Spleen (tissue), 11 donors: ENCODE measurements at regions not wholly inside any gene's neighbourhood (a gene's known extent, or its start where the extent isn't known, plus 50 kb on each side); places are given as distances from the start of the nearest gene placed in this dataset.

Source experiments
- DNase-seq: peaks from one replicate; pipeline ENCODE4 v3.0.0-alpha.2; 2020
- H3K27ac ChIP-seq, 8 donors: fragments of 200-600 bp; sonication (generic) in 7 of 8; 1 replicate in 4 of 8; 2 replicates in 4 of 8; pipeline versions ENCODE4 v1.5.0 to v1.8.0; 2016 to 2021; ENCODE audit warnings: inconsistent platforms in 4 of 8, mild to moderate bottlenecking in 4 of 8, moderate library complexity in 1 of 8
- H3K27me3 ChIP-seq, 7 donors: fragments of 200-600 bp; sonication (generic) in 6 of 7; replicated peaks in 1 of 7; 1 replicate in 4 of 7; 2 replicates in 3 of 7; pipeline versions ENCODE4 v1.5.0 to v1.8.0; 2016 to 2021; ENCODE audit warnings: inconsistent platforms in 3 of 7, mild to moderate bottlenecking in 1 of 7
- H3K36me3 ChIP-seq, 6 donors: fragments of 200-600 bp; sonication (generic) in 5 of 6; 1 replicate in 4 of 6; 2 replicates in 2 of 6; pipeline versions ENCODE4 v1.5.0 to v1.8.0; 2016 to 2021; ENCODE audit warnings: inconsistent platforms in 2 of 6
- H3K4me1 ChIP-seq, 6 donors: fragments of 200-600 bp; sonication (generic) in 5 of 6; 1 replicate in 3 of 6; 2 replicates in 3 of 6; pipeline versions ENCODE4 v1.5.0 to v1.8.0; 2016 to 2021; ENCODE audit warnings: inconsistent platforms in 3 of 6
- H3K4me3 ChIP-seq, 8 donors: fragments of 200-600 bp; sonication (generic) in 7 of 8; 1 replicate in 4 of 8; 2 replicates in 4 of 8; pipeline versions ENCODE4 v1.5.0 to v1.8.0; 2016 to 2021; ENCODE audit warnings: inconsistent platforms in 4 of 8, mild to moderate bottlenecking in 4 of 8, moderate library complexity in 2 of 8
- H3K9me3 ChIP-seq, 8 donors: fragments of 200-600 bp; sonication (generic) in 7 of 8; 1 replicate in 4 of 8; 2 replicates in 4 of 8; pipeline versions ENCODE4 v1.5.0 to v1.8.0; 2016 to 2021; ENCODE audit warnings: inconsistent platforms in 4 of 8
- CTCF ChIP-seq, 11 experiments: fragments of 200-600 bp in 7 of 11; fragments of 450-650 bp in 4 of 11; sonication (generic) in 4 of 11; IDR thresholded peaks in 8 of 11; conservative IDR thresholded peaks in 3 of 11; 1 replicate in 7 of 11; 2 replicates in 4 of 11; pipeline versions ENCODE4 v1.4.0 to v1.8.0; 2016 to 2021; ENCODE audit warnings: antibody characterized with exemption in 11 of 11, inconsistent platforms in 4 of 11, mild to moderate bottlenecking in 1 of 11
- POLR2A ChIP-seq, 3 donors: fragments of 450-650 bp; IDR thresholded peaks; one replicate each; pipeline ENCODE4 v1.5.1; 2017; ENCODE audit warnings: antibody characterized with exemption in 3 of 3, mild to moderate bottlenecking in 1 of 3
- POLR2AphosphoS5 ChIP-seq, 3 donors: sonication (generic); formaldehyde crosslinking; IDR thresholded peaks; one replicate each; pipeline ENCODE4 v1.5.1; 2017; ENCODE audit warnings: antibody characterized with exemption in 3 of 3
- WGBS, 5 donors: extraction: QIAGEN DNeasy Blood & Tissue Kit in 3 of 5; methylation state at CpG; one replicate each; pipeline versions ENCODE4 v1.1.5 to v1.1.7; 2013 to 2018; 5-methylcytosine and 5-hydroxymethylcytosine counted together
- intact Hi-C: fragments of 100-400 bp; cut with DNase I; formaldehyde crosslinking; loops from one replicate; pipeline ENCODE4 v1.15.0; 2023; ENCODE audit warnings: low total_unique reads
- donor health status: healthy with polysubstance abuse.
- donor health status: DM: no; HTN: no; CAD: no; lungs with moderate emphysema.
- donor health status: DM: no; HTN: no; CAD: no.
- donor health status: Bipolar disorder and iron deficiency.
- donor health status: healthy.
- donor health status: DM: no; HTN: no; CAD: no.
- donor health status: DM: yes; HTN: yes; CAD: no.

GRCh38 chr20:17128206-17128605 lies 98.6 kb upstream of the PCSK2 start:
- Histone ChIP-seq H3K36me3 (no peaks in the 10 kb centered on the region), H3K9me3 (peaks cover 0 to 13% (median 0%) of the 10 kb centered on the region in 8 donors), H3K27ac (no peak overlapping the region), H3K4me3 (no peak overlapping the region), H3K27me3 (no peaks in the 10 kb centered on the region), H3K4me1 (no peaks in the 10 kb centered on the region)
- intact Hi-C loops: no loop called here
- 73 to 95% (median 86%) methylated on average over 1 of the region's 1 CpG for WGBS, 5 donors
- no peak for DNase-seq
- TF ChIP-seq POLR2AphosphoS5 (IDR thresholded peaks at IDR 0.05) (no peak), POLR2A (IDR thresholded peaks at IDR 0.05) (no peak), CTCF (IDR thresholded peaks at IDR 0.05 in 8 of 11, conservative IDR thresholded peaks at IDR 0.05 in 3 of 11) (no peak)

- TF ChIP-seq CTCF (IDR thresholded peaks at IDR 0.05 in 8 of 11, conservative IDR thresholded peaks at IDR 0.05 in 3 of 11) (no peak), POLR2A (IDR thresholded peaks at IDR 0.05) (no peak), POLR2AphosphoS5 (IDR thresholded peaks at IDR 0.05) (no peak)
- 82 to 93% (median 88%) methylated on average over 5 of the region's 5 CpGs for WGBS, 5 donors
- Histone ChIP-seq H3K9me3 (peaks cover 0 to 7% (median 0%) of the 10 kb centered on the region in 8 donors), H3K27me3 (no peaks in the 10 kb centered on the region), H3K36me3 (no peaks in the 10 kb centered on the region), H3K27ac (no peak overlapping the region), H3K4me3 (no peak overlapping the region), H3K4me1 (no peaks in the 10 kb centered on the region)
- DNase-seq: no peak
- intact Hi-C loops: no loop called here
These were observed 97.8 kb upstream of the PCSK2 start for GRCh38 chr20:17129089-17129488.

GRCh38 chr20:17137692-17138091 lies 89.1 kb upstream of the PCSK2 start:
- Histone ChIP-seq H3K27ac (no peak overlapping the region), H3K9me3 (peaks cover 0 to 42% (median 0%) of the 10 kb centered on the region in 8 donors), H3K27me3 (no peaks in the 10 kb centered on the region), H3K36me3 (no peaks in the 10 kb centered on the region), H3K4me1 (no peaks in the 10 kb centered on the region), H3K4me3 (no peak overlapping the region)
- WGBS, 5 donors: 87 to 94% (median 91%) methylated on average over 3 of the region's 3 CpGs
- DNase-seq: no peak
- intact Hi-C loops: no loop called here
- TF ChIP-seq POLR2AphosphoS5 (IDR thresholded peaks at IDR 0.05): no peak
- no peak for TF ChIP-seq POLR2A (IDR thresholded peaks at IDR 0.05)
- no peak for TF ChIP-seq CTCF (IDR thresholded peaks at IDR 0.05 in 8 of 11, conservative IDR thresholded peaks at IDR 0.05 in 3 of 11)

- H3K9me3 ChIP-seq: peaks cover 0 to 42% (median 0%) of the 10 kb centered on the region in 8 donors
- no peak overlapping the region for H3K27ac ChIP-seq
- no peaks in the 10 kb centered on the region for H3K36me3 ChIP-seq
- WGBS, 5 donors: 82 to 96% (median 91%) methylated on average over 5 of the region's 5 CpGs
- DNase-seq: no peak
- no peak overlapping the region for H3K4me3 ChIP-seq
- TF ChIP-seq POLR2A (IDR thresholded peaks at IDR 0.05): no peak
- TF ChIP-seq CTCF (IDR thresholded peaks at IDR 0.05 in 8 of 11, conservative IDR thresholded peaks at IDR 0.05 in 3 of 11): no peak
- TF ChIP-seq POLR2AphosphoS5 (IDR thresholded peaks at IDR 0.05): no peak
- no peaks in the 10 kb centered on the region for H3K4me1 ChIP-seq
- intact Hi-C loops: no loop called here
- no peaks in the 10 kb centered on the region for H3K27me3 ChIP-seq
These were observed 88.6 kb upstream of the PCSK2 start for GRCh38 chr20:17138237-17138636.
